GM12878 (cell line): ENCODE measurements at regions not wholly inside any gene's neighbourhood (a gene's known extent, or its start where the extent isn't known, plus 50 kb on each side); places are given as distances from the start of the nearest gene placed in this dataset.

Experiments used
- ATAC-seq: fragments of 200-7000 bp; cut with Tn5 transposase; 3 replicates; pipeline ENCODE4 v1.9.1; 2020; ENCODE audit warnings: mild to moderate bottlenecking, moderate library complexity
- BruUV-seq: library from RNA; stranded (reverse); fragments of 400-500 nt; replicated peaks from 2 replicates; lab custom pipeline; 2021; lab: Mats Ljungman, UMichigan
- CTCF ChIA-PET: fragments of 300-600 bp; sonication (Branson Sonifier 250); formaldehyde crosslinking; extraction: SDS; loops from one replicate; lab custom pipeline; 2021; ENCODE audit warnings: inconsistent platforms; lab: Yijun Ruan, JAX
- POLR2A ChIA-PET: fragments of 350-600 bp; formaldehyde crosslinking; extraction: SDS; loops from one replicate; lab custom pipeline; 2021; ENCODE audit warnings: inconsistent platforms; lab: Charles Lee
- RAD21 ChIA-PET: fragments of 300-600 bp; sonication (Branson Sonifier 250); formaldehyde crosslinking; loops from one replicate; lab custom pipeline; 2023; ENCODE audit warnings: antibody characterized with exemption; ENCODE audit not compliant: unreplicated experiment; lab: Charles Lee
- SMC1A ChIA-PET: fragments of 300-600 bp; sonication (Branson Sonifier 250); formaldehyde crosslinking; loops from one replicate; lab custom pipeline; 2023; ENCODE audit not compliant: unreplicated experiment, uncharacterized antibody; lab: Charles Lee
- DNase-seq: peaks from one replicate; pipeline ENCODE4 v3.0.0-alpha.2; 2011; ENCODE audit warnings: low read depth, low spot score
- FAIRE-seq: peaks from 3 replicates; lab custom pipeline; 2011; peaks lifted over from hg19 to GRCh38; lab: Jason Lieb, UNC
- H2AFZ ChIP-seq: 2 replicates; pipeline ENCODE4 v1.6.0; 2011; ENCODE audit warnings: low read depth, low read length, control low read depth; ENCODE audit not compliant: control insufficient read depth
- H3K27ac ChIP-seq: 2 replicates; pipeline ENCODE4 v1.5.1; 2011; ENCODE audit warnings: control low read depth; ENCODE audit not compliant: control insufficient read depth, insufficient read depth
- H3K27me3 ChIP-seq, 2 experiments: replicated peaks in 1 of 2; 2 replicates each; pipeline versions ENCODE4 v1.6.0 to v1.6.1; 2011; ENCODE audit warnings: low read length in 1 of 2; ENCODE audit not compliant: control insufficient read depth in 2 of 2, insufficient read depth in 2 of 2
- H3K36me3 ChIP-seq, 2 experiments: 2 replicates each; pipeline ENCODE4 v1.5.1; 2011; ENCODE audit warnings: low read length in 1 of 2; ENCODE audit not compliant: control insufficient read depth in 2 of 2, insufficient read depth in 2 of 2
- H3K4me1 ChIP-seq: 2 replicates; pipeline ENCODE4 v1.6.1; 2011; ENCODE audit warnings: mild to moderate bottlenecking, low read length, moderate library complexity, mixed read lengths; ENCODE audit not compliant: control insufficient read depth, insufficient read depth
- H3K4me2 ChIP-seq: 2 replicates; pipeline ENCODE4 v1.6.0; 2011; ENCODE audit warnings: control low read depth; ENCODE audit not compliant: control insufficient read depth, insufficient read depth
- H3K4me3 ChIP-seq: fragments of 200-600 bp; sonication (generic); 2 replicates; pipeline ENCODE4 v1.5.1; 2016
- H3K79me2 ChIP-seq: 2 replicates; pipeline ENCODE4 v1.6.0; 2011; ENCODE audit warnings: low read length; ENCODE audit not compliant: control insufficient read depth, insufficient read depth
- H3K9ac ChIP-seq: 2 replicates; pipeline ENCODE4 v1.8.0; 2011; ENCODE audit warnings: low read length, control low read depth, mixed read lengths; ENCODE audit not compliant: control insufficient read depth, insufficient read depth
- H3K9me3 ChIP-seq: replicated peaks from 3 replicates; pipeline ENCODE4 v1.5.1; 2011; ENCODE audit warnings: mild to moderate bottlenecking, low read length; ENCODE audit not compliant: control insufficient read depth, insufficient read depth
- H4K20me1 ChIP-seq: 2 replicates; pipeline ENCODE4 v1.6.0; 2011; ENCODE audit not compliant: control insufficient read depth, insufficient read depth
- DPF2 ChIP-seq: fragments of 450-650 bp; IDR thresholded peaks from 2 replicates; pipeline ENCODE4 v1.6.1; 2017; ENCODE audit warnings: mild to moderate bottlenecking
- EP300 ChIP-seq, 2 experiments: fragments of 150-350 bp in 1 of 2; IDR thresholded peaks; 2 replicates each; pipeline ENCODE4 v1.6.1; 2011 to 2012; ENCODE audit warnings: low read depth in 2 of 2, low read length in 2 of 2, borderline replicate concordance in 1 of 2, improper control_type of control experiment in 1 of 2, inconsistent platforms in 1 of 2; ENCODE audit not compliant: control insufficient read depth in 1 of 2
- HDAC6 ChIP-seq: fragments of 200-600 bp; sonication (generic); IDR thresholded peaks from one replicate; pipeline ENCODE4 v1.8.0; 2017; ENCODE audit warnings: antibody characterized with exemption; ENCODE audit not compliant: unreplicated experiment
- PAX8 ChIP-seq: fragments of 450-650 bp; IDR thresholded peaks from 2 replicates; pipeline ENCODE4 v1.6.1; 2017; ENCODE audit warnings: mild to moderate bottlenecking, moderate library complexity
- POLR2AphosphoS2 ChIP-seq: IDR thresholded peaks from 2 replicates; pipeline ENCODE4 v1.6.1; 2011; ENCODE audit warnings: low read depth, mild to moderate bottlenecking, low read length, improper control_type of control experiment, moderate library complexity
- RFX5 ChIP-seq: IDR thresholded peaks from 2 replicates; pipeline ENCODE4 v1.6.1; 2011; ENCODE audit warnings: low read depth, low read length, improper control_type of control experiment
- SPI1 ChIP-seq: IDR thresholded peaks from 2 replicates; pipeline ENCODE4 v1.6.1; 2011; ENCODE audit warnings: low read depth, mild to moderate bottlenecking, low read length, moderate library complexity, borderline replicate concordance; ENCODE audit not compliant: insufficient read depth
- ZNF217 ChIP-seq: fragments of 450-650 bp; IDR thresholded peaks from 2 replicates; pipeline ENCODE4 v1.6.1; 2017; ENCODE audit warnings: antibody characterized with exemption, mild to moderate bottlenecking
- ZSCAN29 ChIP-seq: fragments of 450-650 bp; IDR thresholded peaks from 2 replicates; pipeline ENCODE4 v1.6.1; 2017; ENCODE audit warnings: mild to moderate bottlenecking, moderate library complexity
- WGBS: methylation state at CpG from one replicate; pipeline ENCODE4 v1.1.6; 2016; ENCODE audit warnings: low lambda C conversion rate; ENCODE audit not compliant: insufficient replicate concordance, insufficient coverage; ENCODE audit errors: missing lambda C conversion rate; 5-methylcytosine and 5-hydroxymethylcytosine counted together
- in situ Hi-C: fragments of 300-500 bp; cut with MboI; formaldehyde crosslinking; loops from 9 replicates; pipeline ENCODE4 v1.14.3; 2018; ENCODE audit warnings: mixed read lengths
- intact Hi-C: fragments of 100-400 bp; cut with micrococcal nuclease; formaldehyde crosslinking; loops from one replicate; pipeline ENCODE4 v1.14.2; 2022; ENCODE audit not compliant: unreplicated experiment
- TF ChIP-seq, protein P1 (sequence below): IDR thresholded peaks from 2 replicates; pipeline ENCODE4 v1.6.1; 2012; ENCODE audit warnings: low read depth, low read length, improper control_type of control experiment
- TF ChIP-seq, protein P2 (sequence below): IDR thresholded peaks from 2 replicates; pipeline ENCODE4 v1.6.1; 2012; ENCODE audit warnings: mild to moderate bottlenecking, low read depth, low read length
- TF ChIP-seq, protein P3 (sequence below): IDR thresholded peaks from 2 replicates; pipeline ENCODE4 v1.6.1; 2012; ENCODE audit warnings: low read depth, low read length, improper control_type of control experiment
- TF ChIP-seq, protein P4 (sequence below): IDR thresholded peaks from 2 replicates; pipeline ENCODE4 v1.6.1; 2011; ENCODE audit warnings: low read depth, low read length, improper control_type of control experiment, borderline replicate concordance
- TF ChIP-seq, protein P5 (sequence below): fragments of 450-650 bp; IDR thresholded peaks from 2 replicates; pipeline ENCODE4 v1.6.1; 2017; ENCODE audit warnings: mild to moderate bottlenecking, moderate library complexity

DNA sequence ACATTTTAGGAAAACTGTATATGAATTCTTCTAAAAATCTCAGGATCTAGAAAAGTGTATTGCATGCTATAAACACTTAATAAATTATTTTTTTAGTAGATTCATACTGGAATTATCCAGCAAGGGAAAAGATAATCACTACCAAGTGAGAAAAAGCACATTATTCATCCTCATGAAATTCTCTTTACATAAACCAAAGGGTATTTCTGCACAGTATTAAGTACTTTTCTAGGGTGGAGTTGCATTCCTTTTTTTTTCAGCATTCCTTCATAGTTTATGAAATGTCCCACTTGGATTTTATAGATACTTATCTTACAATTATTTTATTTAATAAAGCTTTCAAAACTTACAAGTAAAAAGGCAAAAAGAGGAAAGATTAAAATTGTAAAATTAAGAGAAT, 403.3 kb downstream of the HGF start (continued):
- TF ChIP-seq, protein P1, sequence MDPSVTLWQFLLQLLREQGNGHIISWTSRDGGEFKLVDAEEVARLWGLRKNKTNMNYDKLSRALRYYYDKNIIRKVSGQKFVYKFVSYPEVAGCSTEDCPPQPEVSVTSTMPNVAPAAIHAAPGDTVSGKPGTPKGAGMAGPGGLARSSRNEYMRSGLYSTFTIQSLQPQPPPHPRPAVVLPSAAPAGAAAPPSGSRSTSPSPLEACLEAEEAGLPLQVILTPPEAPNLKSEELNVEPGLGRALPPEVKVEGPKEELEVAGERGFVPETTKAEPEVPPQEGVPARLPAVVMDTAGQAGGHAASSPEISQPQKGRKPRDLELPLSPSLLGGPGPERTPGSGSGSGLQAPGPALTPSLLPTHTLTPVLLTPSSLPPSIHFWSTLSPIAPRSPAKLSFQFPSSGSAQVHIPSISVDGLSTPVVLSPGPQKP = no peak
- no peak for TF ChIP-seq RFX5
- TF ChIP-seq DPF2 = no peak
- TF ChIP-seq, protein P2, sequence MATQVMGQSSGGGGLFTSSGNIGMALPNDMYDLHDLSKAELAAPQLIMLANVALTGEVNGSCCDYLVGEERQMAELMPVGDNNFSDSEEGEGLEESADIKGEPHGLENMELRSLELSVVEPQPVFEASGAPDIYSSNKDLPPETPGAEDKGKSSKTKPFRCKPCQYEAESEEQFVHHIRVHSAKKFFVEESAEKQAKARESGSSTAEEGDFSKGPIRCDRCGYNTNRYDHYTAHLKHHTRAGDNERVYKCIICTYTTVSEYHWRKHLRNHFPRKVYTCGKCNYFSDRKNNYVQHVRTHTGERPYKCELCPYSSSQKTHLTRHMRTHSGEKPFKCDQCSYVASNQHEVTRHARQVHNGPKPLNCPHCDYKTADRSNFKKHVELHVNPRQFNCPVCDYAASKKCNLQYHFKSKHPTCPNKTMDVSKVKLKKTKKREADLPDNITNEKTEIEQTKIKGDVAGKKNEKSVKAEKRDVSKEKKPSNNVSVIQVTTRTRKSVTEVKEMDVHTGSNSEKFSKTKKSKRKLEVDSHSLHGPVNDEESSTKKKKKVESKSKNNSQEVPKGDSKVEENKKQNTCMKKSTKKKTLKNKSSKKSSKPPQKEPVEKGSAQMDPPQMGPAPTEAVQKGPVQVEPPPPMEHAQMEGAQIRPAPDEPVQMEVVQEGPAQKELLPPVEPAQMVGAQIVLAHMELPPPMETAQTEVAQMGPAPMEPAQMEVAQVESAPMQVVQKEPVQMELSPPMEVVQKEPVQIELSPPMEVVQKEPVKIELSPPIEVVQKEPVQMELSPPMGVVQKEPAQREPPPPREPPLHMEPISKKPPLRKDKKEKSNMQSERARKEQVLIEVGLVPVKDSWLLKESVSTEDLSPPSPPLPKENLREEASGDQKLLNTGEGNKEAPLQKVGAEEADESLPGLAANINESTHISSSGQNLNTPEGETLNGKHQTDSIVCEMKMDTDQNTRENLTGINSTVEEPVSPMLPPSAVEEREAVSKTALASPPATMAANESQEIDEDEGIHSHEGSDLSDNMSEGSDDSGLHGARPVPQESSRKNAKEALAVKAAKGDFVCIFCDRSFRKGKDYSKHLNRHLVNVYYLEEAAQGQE = no peak
- TF ChIP-seq, protein P3, sequence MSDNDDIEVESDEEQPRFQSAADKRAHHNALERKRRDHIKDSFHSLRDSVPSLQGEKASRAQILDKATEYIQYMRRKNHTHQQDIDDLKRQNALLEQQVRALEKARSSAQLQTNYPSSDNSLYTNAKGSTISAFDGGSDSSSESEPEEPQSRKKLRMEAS = no peak
- TF ChIP-seq, protein P4, sequence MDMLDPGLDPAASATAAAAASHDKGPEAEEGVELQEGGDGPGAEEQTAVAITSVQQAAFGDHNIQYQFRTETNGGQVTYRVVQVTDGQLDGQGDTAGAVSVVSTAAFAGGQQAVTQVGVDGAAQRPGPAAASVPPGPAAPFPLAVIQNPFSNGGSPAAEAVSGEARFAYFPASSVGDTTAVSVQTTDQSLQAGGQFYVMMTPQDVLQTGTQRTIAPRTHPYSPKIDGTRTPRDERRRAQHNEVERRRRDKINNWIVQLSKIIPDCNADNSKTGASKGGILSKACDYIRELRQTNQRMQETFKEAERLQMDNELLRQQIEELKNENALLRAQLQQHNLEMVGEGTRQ = no peak

DNA sequence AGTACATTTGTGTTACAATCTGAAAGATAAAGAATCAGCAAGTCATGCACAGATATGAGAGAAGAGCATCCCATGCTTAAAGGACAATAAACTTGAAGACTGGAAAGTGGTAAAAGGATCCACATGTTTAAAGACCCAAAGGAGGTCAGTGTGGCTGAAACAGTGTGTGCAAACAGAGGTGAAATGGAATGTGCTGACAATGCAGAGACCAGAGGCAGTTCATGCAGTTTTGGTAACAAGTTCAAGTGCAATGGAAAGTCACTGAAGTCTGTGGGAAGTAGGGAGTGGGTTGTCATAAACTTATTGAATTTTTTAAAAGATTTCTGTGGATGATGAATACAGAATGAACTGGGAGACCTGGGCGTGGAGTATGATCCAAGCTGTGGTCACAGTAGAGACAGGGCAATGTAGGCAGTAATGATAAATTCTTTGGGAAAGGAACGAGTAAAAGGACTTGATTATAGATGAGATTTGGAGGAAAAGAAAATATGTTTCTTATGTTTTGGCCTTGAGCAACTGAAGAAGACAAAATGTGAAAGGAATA, 408.0 kb downstream of the HGF start:
- ChIA-PET CTCF (interaction anchor here (0.6 kb wide), 1 partner anchor 730 kb away, joined by 4 read pairs; no protein-coding TSS in a partner anchor), SMC1A (no interaction called here), RAD21 (no interaction called here), POLR2A (no interaction called here)
- no peaks in the 10 kb centered on the region for H3K9me3 ChIP-seq
- H3K79me2 ChIP-seq = no peaks in the 10 kb centered on the region
- no peak overlapping the region for H2AFZ ChIP-seq
- intact Hi-C loops = no loop called here
- no peak overlapping the region for H3K27ac ChIP-seq
- no peak for DNase-seq
- FAIRE-seq = no peak
- no TSS peak for BruUV-seq
- no peak overlapping the region for H3K4me2 ChIP-seq
- 0% methylated on average over 2 of the region's 2 CpGs for WGBS
- no peak overlapping the region for H3K9ac ChIP-seq
- H3K27me3 ChIP-seq = no peaks in the 10 kb centered on the region
- H3K36me3 ChIP-seq = no peaks in the 10 kb centered on the region
- H4K20me1 ChIP-seq = no peaks in the 10 kb centered on the region
- no peaks in the 10 kb centered on the region for H3K4me1 ChIP-seq
- in situ Hi-C loops = no loop called here
- no peak overlapping the region for H3K4me3 ChIP-seq
- ATAC-seq = no peak
- TF ChIP-seq SPI1 (no peak), ZSCAN29 (no peak), POLR2AphosphoS2 (no peak), PAX8 (no peak), HDAC6 (no peak), ZNF217 (no peak), EP300 (IDR thresholded peaks at IDR 0.05; ENCODE audit: borderline replicate concordance in 1 of 2, control insufficient read depth in 1 of 2, low read depth in 2 of 2, low read length in 2 of 2) (no peak)
- TF ChIP-seq, protein P5, sequence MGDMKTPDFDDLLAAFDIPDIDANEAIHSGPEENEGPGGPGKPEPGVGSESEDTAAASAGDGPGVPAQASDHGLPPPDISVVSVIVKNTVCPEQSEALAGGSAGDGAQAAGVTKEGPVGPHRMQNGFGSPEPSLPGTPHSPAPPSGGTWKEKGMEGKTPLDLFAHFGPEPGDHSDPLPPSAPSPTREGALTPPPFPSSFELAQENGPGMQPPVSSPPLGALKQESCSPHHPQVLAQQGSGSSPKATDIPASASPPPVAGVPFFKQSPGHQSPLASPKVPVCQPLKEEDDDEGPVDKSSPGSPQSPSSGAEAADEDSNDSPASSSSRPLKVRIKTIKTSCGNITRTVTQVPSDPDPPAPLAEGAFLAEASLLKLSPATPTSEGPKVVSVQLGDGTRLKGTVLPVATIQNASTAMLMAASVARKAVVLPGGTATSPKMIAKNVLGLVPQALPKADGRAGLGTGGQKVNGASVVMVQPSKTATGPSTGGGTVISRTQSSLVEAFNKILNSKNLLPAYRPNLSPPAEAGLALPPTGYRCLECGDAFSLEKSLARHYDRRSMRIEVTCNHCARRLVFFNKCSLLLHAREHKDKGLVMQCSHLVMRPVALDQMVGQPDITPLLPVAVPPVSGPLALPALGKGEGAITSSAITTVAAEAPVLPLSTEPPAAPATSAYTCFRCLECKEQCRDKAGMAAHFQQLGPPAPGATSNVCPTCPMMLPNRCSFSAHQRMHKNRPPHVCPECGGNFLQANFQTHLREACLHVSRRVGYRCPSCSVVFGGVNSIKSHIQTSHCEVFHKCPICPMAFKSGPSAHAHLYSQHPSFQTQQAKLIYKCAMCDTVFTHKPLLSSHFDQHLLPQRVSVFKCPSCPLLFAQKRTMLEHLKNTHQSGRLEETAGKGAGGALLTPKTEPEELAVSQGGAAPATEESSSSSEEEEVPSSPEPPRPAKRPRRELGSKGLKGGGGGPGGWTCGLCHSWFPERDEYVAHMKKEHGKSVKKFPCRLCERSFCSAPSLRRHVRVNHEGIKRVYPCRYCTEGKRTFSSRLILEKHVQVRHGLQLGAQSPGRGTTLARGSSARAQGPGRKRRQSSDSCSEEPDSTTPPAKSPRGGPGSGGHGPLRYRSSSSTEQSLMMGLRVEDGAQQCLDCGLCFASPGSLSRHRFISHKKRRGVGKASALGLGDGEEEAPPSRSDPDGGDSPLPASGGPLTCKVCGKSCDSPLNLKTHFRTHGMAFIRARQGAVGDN = no peak
